Thoracic aorta (tissue), 2 donors: ENCODE measurements at regions not wholly inside any gene's neighbourhood (a gene's known extent, or its start where the extent isn't known, plus 50 kb on each side); places are given as distances from the start of the nearest gene placed in this dataset.
A peak's percentile ranks its signal among the peaks of the same experiment; 100 is the strongest.

ENCODE experiments used
- ATAC-seq: fragments of 150-250 bp; one replicate; pipeline ENCODE4 v1.8.0; 2017; ENCODE audit warnings: low read depth; ENCODE audit not compliant: insufficient number of reproducible peaks, low FRiP score
- DNase-seq: peaks from one replicate; pipeline ENCODE4 v3.0.0-alpha.2; 2020; ENCODE audit warnings: low spot score
- H3K27ac ChIP-seq, 2 donors: fragments of 200-600 bp; sonication (generic); 1 replicate in 1 of 2; 2 replicates in 1 of 2; pipeline ENCODE4 v1.5.1; 2016; ENCODE audit warnings: mild to moderate bottlenecking in 2 of 2, moderate library complexity in 2 of 2
- H3K27me3 ChIP-seq: fragments of 200-600 bp; sonication (generic); replicated peaks from 2 replicates; pipeline ENCODE4 v1.6.0; 2016; ENCODE audit warnings: mild to moderate bottlenecking; ENCODE audit not compliant: insufficient read depth
- H3K36me3 ChIP-seq: fragments of 200-600 bp; sonication (generic); one replicate; pipeline ENCODE4 v1.5.1; 2016
- H3K4me1 ChIP-seq, 2 donors: fragments of 200-600 bp; sonication (generic); 1 replicate in 1 of 2; 2 replicates in 1 of 2; pipeline versions ENCODE4 v1.5.1 to v1.6.0; 2016; ENCODE audit warnings: low read depth in 2 of 2, mild to moderate bottlenecking in 1 of 2; ENCODE audit not compliant: control insufficient read depth in 1 of 2
- H3K4me3 ChIP-seq: fragments of 200-600 bp; sonication (generic); 2 replicates; pipeline ENCODE4 v1.5.1; 2016; ENCODE audit warnings: mild to moderate bottlenecking
- H3K9me3 ChIP-seq: fragments of 200-600 bp; sonication (generic); 2 replicates; pipeline ENCODE4 v1.5.1; 2016
- TF ChIP-seq, protein P1 (sequence below): fragments of 200-600 bp; sonication (generic); IDR thresholded peaks from one replicate; pipeline ENCODE4 v1.5.1; 2019; ENCODE audit warnings: antibody characterized with exemption

DNA sequence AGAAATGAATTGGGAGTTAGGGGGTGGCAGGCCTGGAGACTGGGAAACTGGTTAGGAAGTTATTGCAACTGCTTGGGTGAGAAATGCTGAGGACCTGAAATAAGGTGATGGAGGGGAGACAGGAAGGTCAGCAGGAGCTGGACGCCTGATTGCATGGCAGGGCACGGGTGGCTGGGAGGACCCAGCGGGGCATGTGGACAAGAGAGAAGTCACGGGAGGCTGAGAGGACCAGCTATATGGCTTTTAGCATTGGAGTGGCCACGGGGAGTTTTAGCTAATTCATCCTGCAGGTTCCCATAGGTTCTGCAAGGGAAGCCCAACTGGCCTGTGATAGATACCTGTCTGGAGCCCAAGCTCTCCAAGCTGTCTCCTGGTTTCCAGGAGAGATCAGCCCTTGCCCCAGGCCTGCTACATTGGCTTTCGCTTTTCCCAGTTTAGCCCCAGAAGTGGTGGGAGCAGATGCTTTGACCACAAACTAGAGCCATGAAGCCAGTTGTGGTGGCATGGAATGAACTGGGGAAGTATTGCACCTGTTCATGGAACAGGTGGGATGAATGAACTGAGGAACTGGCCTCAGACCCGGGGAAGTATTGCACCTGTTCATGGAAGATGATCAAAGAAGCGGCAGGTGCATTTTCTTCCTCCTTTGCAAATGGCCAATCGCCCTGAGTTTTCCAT is 93.6 kb upstream of the TAF1B start:
- no peak for ATAC-seq
- DNase-seq: no peak
- Histone ChIP-seq H3K36me3 (no peaks in the 10 kb centered on the region), H3K9me3 (no peaks in the 10 kb centered on the region), H3K4me1 (peaks cover 4 to 13% of the 10 kb centered on the region in 2 donors), H3K27ac (no peak overlapping the region), H3K27me3 (no peaks in the 10 kb centered on the region), H3K4me3 (no peak overlapping the region)
- TF ChIP-seq, protein P1, sequence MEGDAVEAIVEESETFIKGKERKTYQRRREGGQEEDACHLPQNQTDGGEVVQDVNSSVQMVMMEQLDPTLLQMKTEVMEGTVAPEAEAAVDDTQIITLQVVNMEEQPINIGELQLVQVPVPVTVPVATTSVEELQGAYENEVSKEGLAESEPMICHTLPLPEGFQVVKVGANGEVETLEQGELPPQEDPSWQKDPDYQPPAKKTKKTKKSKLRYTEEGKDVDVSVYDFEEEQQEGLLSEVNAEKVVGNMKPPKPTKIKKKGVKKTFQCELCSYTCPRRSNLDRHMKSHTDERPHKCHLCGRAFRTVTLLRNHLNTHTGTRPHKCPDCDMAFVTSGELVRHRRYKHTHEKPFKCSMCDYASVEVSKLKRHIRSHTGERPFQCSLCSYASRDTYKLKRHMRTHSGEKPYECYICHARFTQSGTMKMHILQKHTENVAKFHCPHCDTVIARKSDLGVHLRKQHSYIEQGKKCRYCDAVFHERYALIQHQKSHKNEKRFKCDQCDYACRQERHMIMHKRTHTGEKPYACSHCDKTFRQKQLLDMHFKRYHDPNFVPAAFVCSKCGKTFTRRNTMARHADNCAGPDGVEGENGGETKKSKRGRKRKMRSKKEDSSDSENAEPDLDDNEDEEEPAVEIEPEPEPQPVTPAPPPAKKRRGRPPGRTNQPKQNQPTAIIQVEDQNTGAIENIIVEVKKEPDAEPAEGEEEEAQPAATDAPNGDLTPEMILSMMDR: no peak

DNA sequence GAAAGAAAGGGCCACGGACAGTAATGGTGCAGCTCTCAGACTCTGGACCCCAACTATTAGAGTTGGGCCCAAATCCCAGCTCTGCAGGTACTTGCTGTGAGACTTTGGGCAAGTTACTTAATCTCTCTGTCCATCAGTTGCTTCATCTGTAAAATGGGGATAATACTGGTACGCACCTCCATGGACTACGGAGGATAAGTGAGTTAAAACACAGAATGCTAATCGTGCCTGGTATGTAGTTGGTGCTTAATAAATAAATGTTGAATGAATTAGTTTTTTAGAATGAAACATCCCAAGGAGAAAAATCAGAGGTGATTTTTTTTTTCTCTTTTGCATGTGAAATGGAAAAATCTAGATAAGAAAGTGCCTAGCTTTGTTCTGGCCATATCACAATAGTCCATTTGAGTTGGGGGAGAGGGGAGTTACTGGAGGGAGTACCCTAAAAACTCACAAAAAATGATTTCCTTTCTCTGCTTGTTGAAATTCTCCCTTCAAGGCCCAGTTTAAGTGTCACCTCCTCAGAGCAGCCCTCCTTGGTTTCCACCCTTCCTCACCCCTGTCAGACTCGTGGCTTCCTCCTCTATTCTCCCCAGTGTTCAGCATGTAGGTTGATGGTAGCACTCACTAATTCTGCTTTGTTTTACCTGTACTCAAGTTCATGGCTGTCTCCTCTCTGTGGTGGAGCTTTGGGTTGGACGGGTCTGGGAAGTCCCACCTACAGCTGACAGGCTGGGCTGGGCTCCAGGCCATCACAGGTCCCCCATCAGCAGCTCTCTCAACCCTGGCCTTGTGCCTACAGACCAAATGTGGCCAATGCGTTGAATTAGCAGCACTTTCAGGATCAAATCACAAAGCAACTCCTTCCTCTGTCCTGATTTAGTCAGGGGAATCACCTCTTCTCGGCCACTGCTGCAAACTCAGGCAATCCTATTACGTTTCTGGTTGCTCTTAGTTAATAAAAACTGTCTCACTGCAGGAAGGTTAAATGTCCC is 92.8 kb upstream of the TAF1B start:
- TF ChIP-seq, protein P1: no peak
- Histone ChIP-seq H3K4me1 (peaks cover 4 to 13% of the 10 kb centered on the region in 2 donors), H3K36me3 (no peaks in the 10 kb centered on the region), H3K27me3 (no peaks in the 10 kb centered on the region), H3K9me3 (no peaks in the 10 kb centered on the region), H3K27ac (no peak overlapping the region), H3K4me3 (no peak overlapping the region)
- no peak for ATAC-seq
- DNase-seq: no peak

DNA sequence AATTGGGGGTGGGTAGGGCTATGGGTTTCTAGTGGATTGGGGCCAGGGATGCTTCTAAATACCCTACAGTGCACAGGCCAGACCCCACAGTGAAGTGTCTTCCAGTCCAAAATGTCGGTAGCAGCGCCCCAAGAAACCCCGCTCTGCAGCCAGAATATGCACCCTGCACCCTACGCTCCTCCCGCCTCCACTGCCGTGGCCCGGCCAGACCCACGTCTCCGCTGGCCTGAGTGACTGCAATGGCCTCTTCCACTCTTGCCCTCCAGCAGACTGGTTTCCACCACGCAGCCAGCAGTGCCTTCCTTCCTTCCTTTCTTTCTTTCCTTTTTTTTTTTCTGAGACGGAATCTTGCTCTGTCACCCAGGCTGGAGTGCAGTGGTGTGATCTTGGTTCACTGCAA is 91.4 kb upstream of the TAF1B start:
- TF ChIP-seq, protein P1: no peak
- Histone ChIP-seq H3K4me1 (peaks cover 4 to 13% of the 10 kb centered on the region in 2 donors), H3K9me3 (no peaks in the 10 kb centered on the region), H3K27me3 (no peaks in the 10 kb centered on the region), H3K36me3 (no peaks in the 10 kb centered on the region), H3K27ac (no peak overlapping the region), H3K4me3 (no peak overlapping the region)
- no peak for DNase-seq
- ATAC-seq: no peak

DNA sequence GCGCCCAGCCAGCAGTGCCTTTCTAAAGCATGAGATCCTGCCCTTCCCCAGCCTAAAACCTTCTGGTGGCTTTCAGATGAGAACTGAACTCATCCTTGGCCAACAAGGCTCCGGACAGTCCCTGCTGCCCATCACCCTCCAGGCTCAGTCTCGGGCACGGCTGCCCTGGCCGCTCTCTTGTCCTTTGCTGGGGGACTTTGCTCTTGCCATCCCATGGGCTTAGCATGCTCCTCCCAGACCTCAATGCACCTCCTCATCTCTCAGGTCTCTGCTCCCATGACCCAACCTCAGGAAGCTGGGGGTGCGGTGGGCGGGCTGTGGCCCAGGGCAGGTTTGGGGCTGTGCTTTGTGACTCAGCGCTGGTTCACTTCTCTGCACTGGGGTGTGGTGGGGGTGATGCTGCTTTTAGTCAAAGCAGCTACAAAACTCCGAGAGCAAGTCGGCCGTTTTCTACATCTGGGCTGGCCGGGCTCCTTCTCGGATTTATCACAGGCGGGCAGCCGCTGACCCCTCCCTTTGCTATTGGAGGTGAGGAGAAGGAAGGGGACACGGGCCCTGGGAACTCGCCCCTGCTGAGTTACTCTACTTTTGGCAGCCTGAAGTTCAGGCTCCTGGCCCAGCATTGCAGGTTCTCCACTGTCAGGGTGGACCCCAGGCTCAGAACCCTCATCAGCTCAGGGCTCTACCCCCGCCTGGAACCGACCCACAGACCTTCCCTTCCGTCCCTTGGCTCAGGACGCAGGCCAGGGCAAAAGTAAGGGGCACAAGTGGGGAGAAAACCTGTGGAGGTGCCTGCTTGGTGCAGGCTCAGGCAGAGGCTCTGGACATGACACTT is 90.6 kb upstream of the TAF1B start:
- no peak overlapping the region for H3K27ac ChIP-seq
- H3K27me3 ChIP-seq: no peaks in the 10 kb centered on the region
- no peaks in the 10 kb centered on the region for H3K36me3 ChIP-seq
- H3K4me3 ChIP-seq: peak overlapping the region; percentile 32
- peaks cover 4 to 20% of the 10 kb centered on the region in 2 donors for H3K4me1 ChIP-seq
- ATAC-seq: no peak
- TF ChIP-seq, protein P1: no peak
- H3K9me3 ChIP-seq: no peaks in the 10 kb centered on the region
- peak; percentile 31 for DNase-seq
